Embryonic facial prominence (tissue), 1 donor: ENCODE measurements at regions not wholly inside any gene's neighbourhood (a gene's known extent, or its start where the extent isn't known, plus 50 kb on each side); places are given as distances from the start of the nearest gene placed in this dataset.

Experiments used
- DNase-seq: peaks from one replicate; pipeline ENCODE4 v3.0.0-alpha.2; 2016; ENCODE audit errors: extremely low spot score

- no peak for DNase-seq
These were observed 134.8 kb upstream of the NAMPT start for GRCh38 chr7:106419455-106420182.

- DNase-seq = no peak
These were observed 133.7 kb upstream of the NAMPT start for GRCh38 chr7:106418526-106418925.

- DNase-seq = no peak
These were observed 133.3 kb upstream of the NAMPT start for GRCh38 chr7:106418094-106418493.

DNA sequence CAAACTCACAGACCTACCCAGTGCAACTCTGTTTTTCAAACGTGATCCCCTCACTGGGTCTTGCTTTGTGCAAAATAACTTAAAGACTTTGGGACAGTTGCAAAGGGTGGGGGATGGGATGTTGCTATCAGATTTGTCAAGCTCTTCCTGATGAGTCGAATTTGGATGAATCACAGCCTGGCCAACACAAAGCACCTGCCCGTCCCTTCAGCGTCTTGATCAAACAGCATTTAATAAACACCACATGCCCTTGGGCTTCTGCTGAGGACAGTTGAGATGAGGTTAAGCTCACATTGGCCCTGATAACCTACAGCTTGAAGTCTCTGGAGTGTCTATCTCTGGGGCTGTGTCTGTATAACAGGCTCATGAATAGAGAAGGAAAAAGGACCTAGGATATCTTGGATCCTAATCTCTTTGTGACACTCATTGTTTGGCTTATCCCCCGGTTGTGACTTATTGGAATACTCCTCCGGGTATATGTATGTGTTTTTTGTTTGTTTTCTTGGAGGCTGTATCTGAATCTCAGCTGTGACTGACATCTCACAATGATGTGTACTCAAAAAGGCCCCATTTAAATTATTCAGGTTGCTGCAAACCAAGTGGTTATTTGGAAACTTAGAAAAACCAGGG, 132.6 kb upstream of the NAMPT start:
- no peak for DNase-seq

- no peak for DNase-seq
These were observed 131.6 kb upstream of the NAMPT start for GRCh38 chr7:106416430-106416829.

- DNase-seq = no peak
These were observed 130.7 kb upstream of the NAMPT start for GRCh38 chr7:106415433-106415832.

- no peak for DNase-seq
These were observed 128.7 kb upstream of the NAMPT start for GRCh38 chr7:106413446-106413845.

- DNase-seq = no peak
These were observed 120.9 kb upstream of the NAMPT start for GRCh38 chr7:106405697-106406141.

GRCh38 chr7:106402898-106403297, 118.1 kb upstream of the NAMPT start:
- no peak for DNase-seq

- DNase-seq = no peak
These were observed 116.1 kb upstream of the NAMPT start for GRCh38 chr7:106400923-106401322.

GRCh38 chr7:106398786-106399185, 114.0 kb upstream of the NAMPT start:
- no peak for DNase-seq

GRCh38 chr7:106397994-106398393, 113.2 kb upstream of the NAMPT start:
- DNase-seq = no peak

DNA sequence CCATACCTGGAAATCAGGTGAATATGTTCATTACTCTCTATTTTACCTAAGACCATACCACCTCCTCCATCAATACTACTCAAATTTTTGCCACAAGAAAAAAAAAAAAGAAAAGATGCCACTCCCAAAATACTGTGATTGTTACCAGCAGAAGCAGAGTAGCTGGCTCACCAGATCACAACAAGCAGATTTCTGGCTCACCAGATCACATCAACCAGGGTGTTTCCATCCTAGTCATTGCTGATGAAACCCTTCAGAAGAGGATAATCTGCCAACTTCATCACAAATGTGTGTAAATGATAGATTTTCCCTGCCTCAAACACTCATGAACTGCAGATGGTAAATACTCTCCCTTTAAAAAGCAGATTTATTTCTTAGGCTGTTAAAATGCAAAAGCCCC, 109.7 kb upstream of the NAMPT start:
- DNase-seq = no peak

DNA sequence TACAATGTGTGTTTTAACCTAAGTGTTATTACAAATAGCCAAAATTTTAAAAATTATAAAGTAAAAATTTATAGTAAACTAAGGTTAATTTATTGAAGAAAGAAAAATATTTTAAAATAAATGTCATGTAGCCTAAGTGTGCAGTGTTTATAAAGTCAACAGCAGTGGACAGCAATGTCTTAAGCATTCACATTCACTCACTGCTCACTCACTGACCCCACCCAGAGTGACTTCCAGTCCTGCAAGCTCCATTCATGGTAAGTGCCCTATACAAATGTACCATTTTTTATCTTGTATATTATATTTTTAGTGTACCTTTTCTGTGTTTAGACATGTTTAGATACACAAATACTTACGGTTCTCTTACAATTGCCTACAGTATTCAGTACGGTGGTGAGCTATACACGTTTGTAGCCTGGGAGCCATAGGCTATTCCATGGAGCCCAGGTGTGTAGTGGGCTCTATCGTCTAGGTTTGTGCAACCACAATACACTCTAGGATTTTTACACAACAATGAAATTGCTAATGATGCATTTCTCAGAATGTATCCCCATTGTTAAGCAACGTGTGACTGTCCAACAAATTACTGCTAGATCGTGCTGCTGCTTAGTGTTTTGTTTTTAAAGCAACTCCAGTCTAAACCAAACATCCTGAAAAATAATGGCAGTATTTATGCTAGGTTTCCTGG, 108.9 kb upstream of the NAMPT start:
- DNase-seq = no peak

- no peak for DNase-seq
These were observed 107.8 kb upstream of the NAMPT start for GRCh38 chr7:106392590-106392989.

- no peak for DNase-seq
These were observed 107.4 kb upstream of the NAMPT start for GRCh38 chr7:106392144-106392543.

- DNase-seq = no peak
These were observed 102.2 kb upstream of the NAMPT start for GRCh38 chr7:106386958-106387357.

- no peak for DNase-seq
These were observed 99.6 kb upstream of the NAMPT start for GRCh38 chr7:106384373-106384772.

DNA sequence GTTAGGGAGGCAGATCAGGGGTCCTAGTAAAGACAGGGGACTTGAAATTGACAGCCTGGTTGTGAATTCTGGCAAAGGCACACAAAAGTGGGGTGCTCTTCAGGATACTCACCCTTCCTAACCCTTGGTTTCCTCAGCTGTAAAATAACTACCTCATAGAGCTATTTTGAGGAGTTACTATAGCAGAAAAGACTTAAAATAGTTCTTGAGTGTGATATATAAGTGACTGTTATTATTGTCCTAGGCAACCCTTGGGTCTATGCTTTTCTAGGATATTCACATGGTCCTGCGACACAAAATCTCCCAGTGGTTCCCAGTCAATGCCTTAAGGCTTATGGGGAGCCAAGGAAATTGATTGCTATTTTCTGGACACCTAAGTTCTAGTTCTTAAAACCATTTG, 98.1 kb upstream of the NAMPT start:
- DNase-seq = no peak

DNA sequence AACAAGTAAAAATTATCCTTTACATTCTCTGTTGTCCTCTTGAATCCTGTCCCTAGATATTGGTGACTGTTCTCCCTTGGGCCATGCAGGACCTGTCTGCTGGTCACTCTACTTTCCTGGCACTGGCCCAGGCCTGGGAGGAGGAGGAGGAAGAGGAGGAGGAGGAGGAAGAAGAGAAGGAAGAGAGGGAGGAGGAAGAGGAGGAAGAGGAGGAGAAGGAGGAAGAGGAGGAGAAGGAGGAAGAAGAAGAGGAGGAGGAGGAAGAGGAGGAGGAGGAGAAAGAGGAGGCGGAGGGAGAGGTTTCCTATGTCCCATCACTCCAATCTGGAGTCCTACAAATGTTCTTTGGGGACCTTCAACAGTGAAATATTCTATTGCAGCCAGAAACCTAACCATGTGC, 97.3 kb upstream of the NAMPT start:
- DNase-seq = no peak

GRCh38 chr7:106381252-106381651, 96.5 kb upstream of the NAMPT start:
- DNase-seq = no peak

DNA sequence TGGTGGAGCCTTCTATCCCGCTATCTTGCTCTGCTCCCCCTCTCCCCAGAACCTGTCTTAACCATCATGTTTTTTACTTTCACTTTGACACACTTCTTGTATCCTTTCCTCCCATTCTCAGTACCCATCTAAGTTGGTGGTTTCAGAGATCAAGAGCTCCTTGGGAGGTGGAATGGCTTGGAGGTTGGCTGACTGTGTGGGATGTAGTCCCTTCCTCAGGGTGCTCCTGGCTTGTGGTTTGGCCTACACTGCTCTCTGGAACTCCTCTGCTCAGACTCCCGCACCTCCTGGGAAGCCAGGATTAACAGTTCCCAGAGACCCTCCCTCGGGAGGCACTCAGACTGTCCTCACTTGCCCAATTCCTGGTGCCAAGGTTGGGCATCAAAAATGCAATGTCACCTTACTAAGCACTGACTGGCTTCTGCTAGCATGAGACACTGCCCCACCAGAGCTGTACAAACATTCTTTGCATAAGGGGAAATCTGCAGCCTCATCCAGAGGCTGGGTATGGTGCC, 93.1 kb upstream of the NAMPT start:
- DNase-seq = no peak
